GM18861 (cell line): ENCODE measurements at regions not wholly inside any gene's neighbourhood (a gene's known extent, or its start where the extent isn't known, plus 50 kb on each side); places are given as distances from the start of the nearest gene placed in this dataset.
"Not testable (repeated sequence)": the region's sequence is repeated elsewhere in the genome, so short reads cannot be mapped to it uniquely, and the experiment has no call there.

ENCODE experiments used
- ATAC-seq: cut with Tn5 transposase; IDR thresholded peaks from one replicate; pipeline ENCODE4 v1.9.1; 2021; ENCODE audit not compliant: unreplicated experiment

DNA sequence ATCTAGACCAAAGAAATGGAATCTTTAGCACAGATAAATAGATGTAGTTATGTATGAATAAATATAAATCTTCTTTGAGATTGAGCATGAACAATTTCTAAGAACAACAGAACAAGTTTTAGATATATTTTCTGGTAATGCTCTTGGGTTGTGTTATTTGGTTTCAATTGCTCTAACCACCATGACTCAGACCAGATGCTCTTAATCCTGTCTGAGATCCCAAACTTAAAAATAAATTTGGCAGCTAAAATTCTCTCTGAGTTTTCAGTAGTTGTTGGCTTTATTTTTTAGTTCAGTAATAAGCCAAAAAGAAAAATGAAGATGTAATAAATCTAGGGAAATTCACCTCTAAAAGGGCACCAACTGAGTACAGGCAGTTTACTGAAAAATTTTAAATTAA, 1693.4 kb downstream of the NCAM2 start:
- no peak for ATAC-seq

DNA sequence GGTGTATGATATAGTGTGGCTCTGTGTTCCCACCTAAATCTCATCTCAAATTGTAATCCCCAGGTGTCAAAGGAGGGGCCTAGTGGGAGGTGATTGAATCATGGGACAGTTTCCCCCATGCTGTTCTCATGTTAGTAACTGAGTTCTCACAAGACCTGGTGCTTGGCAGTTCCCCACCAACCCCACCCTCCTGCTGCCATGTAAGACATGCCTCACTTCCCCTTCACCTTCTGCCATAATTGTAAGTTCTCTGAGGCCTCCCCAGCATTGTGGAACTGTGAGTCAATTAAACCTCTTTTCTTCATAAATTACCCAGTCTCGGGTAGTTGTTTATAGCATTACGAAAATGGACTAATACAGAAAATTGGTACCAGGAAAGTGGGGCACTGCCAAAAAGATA, 1705.3 kb downstream of the NCAM2 start:
- ATAC-seq, result no peak

DNA sequence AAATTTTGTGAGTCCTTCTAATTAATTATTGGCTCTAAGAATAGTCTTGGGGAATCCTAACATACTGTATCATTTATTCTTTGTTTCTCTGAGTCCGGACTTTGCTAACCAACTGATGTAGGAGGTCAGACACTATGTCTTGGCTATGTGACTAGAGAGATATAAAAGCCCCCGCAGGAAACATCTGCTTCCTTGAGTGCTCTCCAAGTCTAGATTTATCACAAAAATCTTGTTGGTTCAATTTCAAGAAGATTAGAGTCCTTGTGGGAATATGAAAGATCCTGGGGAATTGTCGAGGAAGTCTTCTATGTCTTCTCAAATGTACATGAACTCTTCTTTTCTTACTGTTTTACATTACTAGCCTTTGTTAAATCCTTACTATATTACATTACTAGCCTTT, 1712.5 kb downstream of the NCAM2 start:
- ATAC-seq, result no peak

DNA sequence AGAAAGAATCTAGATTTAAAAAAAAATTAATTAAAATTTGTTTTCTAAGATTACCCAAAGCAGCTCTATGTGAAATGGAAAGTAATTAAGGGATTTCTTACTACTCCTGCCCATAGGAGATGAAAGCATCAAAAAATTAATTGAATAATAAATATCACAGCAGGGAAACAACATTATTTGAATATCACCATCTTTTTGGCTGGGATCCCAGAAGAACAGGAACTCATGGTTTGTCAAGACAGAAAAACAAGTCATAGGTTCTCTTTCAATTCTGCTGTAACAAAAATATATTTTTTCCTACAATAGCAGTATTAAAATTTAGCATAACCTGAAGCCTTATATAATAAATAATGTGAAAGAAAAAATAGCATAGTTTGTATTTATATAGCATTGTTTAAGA, 1713.4 kb downstream of the NCAM2 start:
- ATAC-seq, result no peak

DNA sequence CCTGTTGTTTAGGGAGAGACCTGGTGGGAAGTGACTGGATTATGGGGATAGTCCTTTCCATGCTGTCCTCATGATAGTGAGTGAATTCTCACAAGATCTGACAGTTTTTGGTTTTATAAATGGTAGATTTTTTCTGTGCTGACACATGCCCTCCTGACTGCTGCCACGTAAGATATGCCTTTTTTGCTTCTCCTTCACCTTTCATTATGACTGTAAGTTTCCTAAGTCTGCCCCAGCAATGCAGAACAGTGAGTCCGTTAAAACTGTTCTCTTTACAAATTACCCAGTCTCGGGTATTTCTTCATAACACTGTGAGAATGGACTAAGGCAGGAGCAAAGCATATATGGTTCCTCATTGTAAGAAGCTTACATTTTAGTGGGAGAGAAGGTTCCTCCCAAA, 1727.2 kb downstream of the NCAM2 start:
- no peak for ATAC-seq

DNA sequence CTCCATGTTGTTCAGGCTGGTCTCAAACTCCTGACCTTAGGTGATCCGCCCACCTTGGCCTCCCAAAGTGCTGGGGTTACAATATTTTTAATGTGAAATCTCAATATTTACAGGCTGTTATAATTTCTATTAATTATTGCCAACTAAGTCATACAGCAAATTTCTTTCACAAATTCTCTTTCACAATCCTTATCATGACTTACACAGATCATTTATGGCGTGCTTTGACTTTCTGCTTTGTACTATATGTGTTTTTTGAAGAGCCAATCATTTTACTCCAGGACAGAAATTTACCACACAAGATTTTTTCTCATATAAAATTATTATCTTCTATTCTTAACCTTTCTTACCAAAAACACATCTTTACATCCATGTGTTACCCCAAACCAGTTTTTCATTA, 1729.9 kb downstream of the NCAM2 start:
- ATAC-seq, result no peak

DNA sequence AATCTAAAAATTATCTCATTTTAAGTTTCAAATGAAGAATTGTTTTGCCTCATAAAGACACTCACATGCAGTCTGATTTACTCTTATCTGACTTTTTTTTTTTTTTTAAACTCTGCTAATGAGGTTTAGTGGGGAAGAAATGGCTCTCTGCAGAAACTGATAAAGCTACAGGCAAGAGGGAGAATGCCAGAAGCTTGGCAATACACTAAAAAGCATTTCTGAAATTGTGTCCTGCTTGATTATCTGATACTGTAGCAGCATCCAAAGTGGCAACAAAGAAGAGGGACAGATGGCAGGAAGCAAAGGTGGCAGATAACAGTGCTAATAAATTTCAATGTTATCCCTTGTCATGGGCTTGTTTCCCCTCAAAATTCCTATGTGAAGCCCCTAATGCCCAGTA, 1744.9 kb downstream of the NCAM2 start:
- ATAC-seq, result no peak

DNA sequence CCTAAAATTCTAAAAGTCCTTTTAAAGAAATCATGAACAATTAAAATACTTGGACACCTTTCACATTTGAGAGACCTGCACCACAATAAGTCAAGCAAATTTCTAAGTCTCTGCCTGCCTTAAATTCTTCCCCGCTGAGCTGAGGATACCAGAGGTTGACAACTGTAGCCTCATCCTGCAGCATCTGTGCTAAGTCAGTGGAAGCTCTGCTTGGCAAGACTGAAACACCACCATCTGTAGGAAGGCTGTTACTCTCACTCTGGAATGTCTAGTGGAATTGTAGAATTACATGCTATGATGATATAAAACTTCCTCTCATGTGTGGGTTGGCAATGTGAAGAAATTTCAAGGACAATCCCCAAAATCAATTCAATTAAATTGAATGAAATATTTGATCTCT, 1756.5 kb downstream of the NCAM2 start:
- no peak for ATAC-seq

DNA sequence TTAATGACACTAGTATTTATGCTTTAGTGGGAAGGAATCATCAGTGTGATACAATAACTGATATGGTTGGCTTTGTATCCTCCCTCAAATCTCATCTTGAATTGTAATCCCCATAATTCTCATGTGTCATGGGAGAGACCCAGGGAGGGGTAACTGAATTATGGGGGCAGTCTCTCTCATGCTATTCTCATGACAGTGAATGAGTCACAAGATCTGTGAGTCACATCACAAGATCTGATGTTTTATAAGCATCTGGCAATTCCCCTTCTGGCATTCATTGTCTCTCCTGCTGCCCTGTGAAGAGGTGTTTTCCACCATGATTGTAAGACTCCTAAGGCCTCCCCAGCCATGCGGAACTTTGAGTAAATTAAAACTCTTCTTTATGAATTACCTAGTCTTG, 1760.3 kb downstream of the NCAM2 start:
- no peak for ATAC-seq

DNA sequence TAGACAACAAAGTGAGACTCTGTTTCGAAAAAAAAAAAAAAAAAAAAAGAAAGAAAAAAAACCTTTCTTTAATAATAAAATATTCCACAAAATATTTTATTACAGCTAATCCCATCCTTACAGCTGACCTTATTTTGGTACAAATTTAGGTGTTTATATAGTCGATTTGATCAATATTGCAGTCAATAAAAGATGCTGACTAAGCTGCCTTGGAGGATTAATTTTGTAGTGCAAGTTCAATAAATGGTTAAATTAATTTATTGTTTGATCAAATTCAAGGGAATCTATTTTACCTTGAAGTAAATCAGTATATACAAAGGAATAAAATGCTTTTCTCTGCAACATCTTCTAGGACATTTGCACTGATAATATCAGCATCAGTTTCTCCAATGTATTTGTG, 1764.3 kb downstream of the NCAM2 start:
- no peak for ATAC-seq

DNA sequence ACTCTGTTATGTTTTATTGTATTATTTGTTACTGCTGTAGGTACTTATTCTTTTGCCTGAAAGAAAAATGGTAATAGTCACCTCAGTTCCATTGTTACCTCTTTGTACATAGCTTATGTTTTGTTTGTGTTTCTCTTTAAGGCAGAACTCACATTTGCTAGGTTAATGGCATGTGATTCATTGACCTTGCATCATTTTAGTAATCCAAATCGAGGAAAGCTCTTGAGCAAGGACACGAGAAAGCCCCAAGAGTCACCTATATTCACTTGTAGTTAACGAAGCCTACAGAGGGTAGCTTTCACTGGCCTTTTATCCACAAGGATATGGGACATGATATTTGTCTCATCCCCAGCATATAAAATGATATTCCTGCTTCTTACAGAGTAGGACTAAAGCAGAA, 1765.2 kb downstream of the NCAM2 start:
- ATAC-seq, result no peak

DNA sequence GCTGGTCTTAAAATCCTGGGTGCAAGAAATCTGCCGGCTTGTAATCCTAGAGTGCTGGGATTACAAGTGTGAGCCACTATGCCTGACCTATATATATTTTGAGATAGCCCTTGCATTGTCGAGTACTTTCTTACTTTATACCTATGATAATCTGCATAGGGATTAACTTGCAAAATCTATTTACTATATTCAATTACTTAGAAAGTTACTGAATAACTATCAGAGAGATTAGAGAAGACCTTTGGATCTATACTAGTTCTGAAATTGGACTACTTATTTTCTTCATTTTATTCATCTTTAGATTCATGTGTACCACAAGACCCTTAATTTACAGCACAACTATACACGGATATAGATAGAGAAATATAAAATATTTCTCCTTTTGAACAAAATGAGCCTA, 1766.0 kb downstream of the NCAM2 start:
- ATAC-seq, result no peak

DNA sequence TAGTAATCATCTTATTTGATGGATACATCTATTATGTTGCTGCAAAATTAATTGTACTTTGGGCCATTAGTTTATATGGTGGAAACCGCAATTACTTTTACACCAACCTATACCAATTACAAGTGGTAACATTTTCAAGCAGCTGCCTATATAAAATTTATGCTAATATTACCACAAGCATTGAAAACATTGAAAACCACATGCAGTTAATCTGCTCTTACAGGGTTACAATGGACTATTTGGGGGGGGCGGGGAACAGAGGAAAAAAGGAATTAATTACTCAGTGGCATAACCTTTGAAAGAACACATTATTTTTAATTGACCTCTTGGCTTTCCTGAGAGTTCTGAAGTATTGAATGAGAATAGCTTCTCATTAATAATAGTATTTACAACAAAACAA, 1793.2 kb downstream of the NCAM2 start:
- no peak for ATAC-seq

DNA sequence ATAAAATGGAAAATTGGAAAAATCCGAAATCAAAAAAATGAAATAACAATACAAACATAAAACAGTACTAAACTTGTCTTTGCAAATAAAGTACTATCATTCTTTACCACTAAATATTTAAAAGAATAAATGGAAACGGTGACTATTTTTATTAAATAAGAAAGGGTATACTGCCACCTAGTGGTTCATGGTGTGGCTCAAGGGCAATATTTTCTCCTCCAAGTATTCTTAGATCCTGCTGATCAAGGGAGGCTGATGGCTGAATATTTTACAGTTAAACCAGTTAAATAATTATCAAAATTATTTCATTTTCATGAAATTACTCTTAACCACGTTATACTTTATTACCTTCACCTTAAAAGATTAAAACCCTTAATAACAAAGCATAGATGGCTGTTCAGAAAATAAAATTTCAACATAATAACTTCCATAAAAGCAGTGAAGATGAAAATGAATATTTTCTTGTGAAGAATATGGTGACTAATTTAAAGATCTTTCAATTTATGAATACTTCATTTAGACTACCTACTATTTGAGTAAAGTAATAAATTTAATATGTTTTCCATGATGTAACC, 1793.9 kb downstream of the NCAM2 start:
- ATAC-seq, result no peak

DNA sequence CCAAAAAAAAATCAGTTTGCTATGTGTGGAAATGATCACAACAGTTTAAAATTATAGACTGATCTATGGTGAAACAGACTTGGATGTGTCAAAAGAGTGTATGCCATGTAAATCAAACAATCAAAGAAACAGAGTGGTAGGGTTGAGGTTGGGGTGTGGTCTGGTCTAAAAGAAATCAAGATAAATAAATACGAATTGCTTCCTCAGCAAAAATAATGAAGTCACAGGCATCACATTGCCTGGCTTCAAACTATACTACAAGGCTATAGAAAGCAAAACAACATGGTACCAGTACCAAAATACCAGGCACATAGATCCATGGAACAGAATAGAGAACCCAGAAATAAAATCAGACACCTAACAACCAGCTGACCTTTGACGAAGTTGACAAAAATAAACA, 1796.9 kb downstream of the NCAM2 start:
- no peak for ATAC-seq

DNA sequence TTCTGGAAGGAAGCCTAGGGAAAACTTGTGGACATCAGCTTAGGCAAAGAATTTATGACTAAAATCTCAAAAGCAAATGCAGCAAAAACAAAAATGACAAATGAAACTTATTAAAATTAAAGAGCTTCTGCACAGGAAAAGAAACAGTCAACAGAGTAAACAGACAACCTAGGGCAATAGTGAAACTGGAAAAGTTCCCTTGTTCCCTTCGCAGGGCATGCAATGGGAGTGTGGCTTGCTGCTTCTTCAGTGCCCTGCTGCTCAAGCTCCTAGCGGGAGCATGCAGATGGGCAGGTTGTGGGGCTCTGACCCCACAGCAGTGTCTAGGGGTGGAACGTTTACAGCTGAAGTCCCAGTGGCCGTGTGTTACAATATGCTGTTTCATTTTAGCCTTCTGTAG, 1797.4 kb downstream of the NCAM2 start:
- ATAC-seq, result no peak

DNA sequence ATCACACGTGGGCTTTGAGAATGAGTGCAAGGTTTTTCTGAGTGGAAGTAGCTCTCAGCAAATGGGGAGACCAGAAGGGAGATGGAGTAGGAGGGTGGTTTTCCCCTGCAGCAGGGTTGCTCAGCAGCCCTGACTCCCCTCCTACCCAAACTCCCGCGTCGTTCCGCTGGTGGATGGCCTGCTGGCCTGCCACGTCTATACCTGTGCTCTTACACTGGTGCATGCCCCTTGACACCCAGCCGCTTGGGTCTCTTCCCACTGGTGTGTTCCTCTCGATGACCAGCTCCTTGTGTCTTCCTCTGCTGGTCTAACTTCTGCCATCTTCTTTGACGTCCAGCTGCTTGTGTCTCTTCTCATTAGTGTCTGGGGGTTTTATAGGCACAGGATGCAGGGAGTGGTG, 1797.9 kb downstream of the NCAM2 start:
- no peak for ATAC-seq

DNA sequence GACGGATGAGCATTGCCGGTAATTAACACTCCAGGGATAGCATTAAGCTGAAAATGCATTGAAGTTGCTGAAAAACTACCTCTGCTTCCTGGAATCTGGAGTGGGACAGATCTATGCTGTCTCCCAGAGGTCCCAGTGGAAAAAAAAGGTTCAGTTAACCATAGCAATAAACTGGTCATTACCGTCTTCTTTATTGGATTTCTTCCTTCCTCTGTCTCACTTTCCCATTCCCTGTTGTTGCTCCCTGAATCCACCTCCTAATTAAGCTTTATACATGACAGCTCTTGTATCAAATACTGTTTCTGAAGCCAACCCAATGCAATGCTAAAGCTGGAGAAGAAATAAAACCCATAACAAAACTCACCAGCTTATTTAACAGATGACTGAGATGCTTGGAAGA, 1805.9 kb downstream of the NCAM2 start:
- ATAC-seq, result no peak

DNA sequence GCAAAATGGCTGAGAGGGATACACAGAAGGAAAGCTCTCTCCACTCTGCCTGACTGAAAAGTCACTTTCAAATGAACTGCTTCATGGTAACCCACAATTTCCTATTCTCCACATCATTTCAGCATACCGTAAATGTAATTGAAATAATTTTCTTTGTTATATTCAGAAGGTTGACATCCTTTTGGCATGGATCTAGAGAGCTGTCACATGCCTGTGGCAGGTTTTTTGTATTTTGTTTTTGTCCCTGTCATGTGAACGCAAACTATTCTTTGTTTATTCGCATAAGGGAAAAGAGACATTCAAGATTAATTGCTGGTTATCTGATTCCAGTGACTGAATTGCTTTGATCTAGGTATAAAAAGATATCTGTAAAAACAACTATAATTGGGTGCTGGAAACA, 1808.1 kb downstream of the NCAM2 start:
- ATAC-seq, result no peak

DNA sequence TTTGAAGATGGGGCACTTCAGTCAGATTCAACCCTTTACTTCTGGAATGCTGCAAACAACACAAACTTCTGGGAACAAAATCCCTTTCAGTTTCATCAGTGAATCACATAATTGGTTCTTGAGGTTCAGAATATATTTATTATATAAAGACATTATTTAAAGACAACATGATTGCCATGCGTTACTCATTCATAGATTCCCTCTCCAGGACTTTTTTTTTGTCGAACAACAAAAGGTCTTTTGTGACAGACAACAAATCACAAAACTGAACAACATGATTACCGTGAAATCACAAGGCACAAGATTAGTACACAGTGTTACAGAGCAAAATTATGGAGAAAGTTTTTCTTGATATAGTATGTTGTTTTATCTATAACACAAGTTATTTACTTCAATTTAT, 1815.0 kb downstream of the NCAM2 start:
- ATAC-seq, result no peak

DNA sequence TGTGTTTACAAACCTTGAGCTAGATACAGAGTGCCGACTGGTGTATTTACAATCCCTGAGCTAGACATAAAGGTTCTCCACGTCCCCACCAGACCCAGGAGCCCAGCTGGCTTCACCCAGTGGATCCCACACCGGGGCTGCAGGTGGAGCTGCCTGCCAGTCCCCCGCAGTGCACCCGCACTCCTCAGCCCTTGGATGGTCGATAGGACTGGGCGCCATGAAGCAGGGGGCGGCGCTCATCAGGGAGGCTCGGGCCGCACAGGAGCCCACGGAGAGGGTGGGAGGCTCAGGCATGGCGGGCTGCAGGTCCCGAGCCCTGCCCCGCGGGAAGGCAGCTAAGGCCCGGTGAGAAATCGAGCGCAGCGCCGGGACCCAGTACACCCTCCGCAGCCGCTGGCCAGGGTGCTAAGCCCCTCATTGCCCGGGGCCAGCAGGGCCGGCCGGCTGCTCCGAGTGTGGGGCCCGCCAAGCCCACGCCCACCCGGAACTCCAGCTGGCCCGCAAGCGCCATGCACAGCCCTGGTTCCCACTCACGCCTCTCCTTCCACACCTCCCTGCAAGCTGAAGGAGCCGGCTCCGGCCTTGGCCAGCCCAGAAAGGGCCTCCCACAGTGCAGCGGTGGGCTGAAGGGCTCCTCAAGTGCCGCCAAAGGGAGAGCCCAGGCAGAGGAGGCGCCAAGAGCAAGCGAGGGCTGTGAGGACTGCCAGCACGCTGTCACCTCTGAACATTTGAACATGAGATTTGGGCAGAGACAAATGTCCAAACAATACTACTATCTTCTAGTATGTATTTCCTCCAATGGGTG, 1820.7 kb downstream of the NCAM2 start:
- ATAC-seq, result not testable (repeated sequence)

DNA sequence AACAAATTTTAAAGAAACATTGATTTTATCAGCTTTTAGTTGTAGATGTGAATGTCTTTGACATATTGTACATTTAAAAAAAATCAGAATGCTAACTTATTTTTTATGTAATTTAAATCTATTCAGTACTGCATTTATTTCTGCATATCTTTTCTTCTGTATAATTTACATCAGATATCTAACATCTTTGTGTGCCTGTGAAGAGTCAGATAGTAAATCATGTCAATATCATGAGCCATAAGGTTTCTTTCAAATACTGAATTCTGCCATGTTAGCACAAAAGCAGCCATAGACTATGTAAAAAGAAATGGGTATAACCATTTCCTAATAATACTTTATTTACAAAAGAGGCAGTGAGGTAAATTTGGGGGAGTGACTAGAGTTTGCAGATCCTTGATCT, 1829.2 kb downstream of the NCAM2 start:
- ATAC-seq, result no peak

DNA sequence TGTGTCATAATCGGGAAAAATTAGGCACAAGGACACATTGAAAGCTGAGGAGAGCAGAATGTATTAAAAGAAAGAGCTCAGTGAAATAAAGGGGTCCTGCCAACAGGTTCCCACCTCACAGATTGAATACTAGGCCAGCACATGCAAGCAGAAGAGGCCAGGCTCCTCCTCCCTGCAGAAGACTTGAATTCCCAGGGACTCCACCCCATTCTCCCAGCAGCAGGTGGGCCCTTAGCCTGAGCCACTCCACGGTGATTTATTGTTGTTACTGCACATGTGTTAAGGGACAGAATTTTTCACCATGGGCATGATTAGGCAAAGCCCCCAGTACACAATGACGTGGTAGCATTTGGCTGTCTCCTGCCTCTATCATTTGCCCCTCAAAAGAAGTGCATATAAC, 1844.7 kb downstream of the NCAM2 start:
- no peak for ATAC-seq
